ENCODE measurements at regions not wholly inside any gene's neighbourhood (a gene's known extent, or its start where the extent isn't known, plus 50 kb on each side); places are given as distances from the start of the nearest gene placed in this dataset.
"Not testable (repeated sequence)": the region's sequence is repeated elsewhere in the genome, so short reads cannot be mapped to it uniquely, and the experiment has no call there.

DNA sequence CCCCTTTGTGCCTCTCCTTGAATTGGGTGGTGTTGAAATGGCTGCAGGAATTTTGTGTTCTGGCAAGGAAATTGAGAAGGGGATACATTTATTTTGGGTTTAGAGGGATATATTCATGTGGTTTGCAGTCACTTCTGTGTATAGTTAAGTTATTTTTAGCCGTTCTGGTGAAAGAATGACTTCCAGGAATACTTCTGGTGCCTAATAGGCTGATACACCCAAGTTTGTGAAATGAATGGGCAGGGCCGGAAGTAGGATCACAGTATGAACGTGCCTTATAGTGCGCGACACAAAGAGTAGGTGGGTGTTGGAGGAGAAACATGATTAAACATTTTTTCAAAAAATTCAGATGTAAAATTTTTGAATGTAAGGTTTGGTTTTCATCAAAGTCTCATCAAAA is 168.6 kb upstream of the ATP5MC3 start:
- no peak overlapping the region for H3K27ac ChIP-seq (ENCODE audit: low read depth in 1 of 3, low read length in 2 of 3)
- peaks cover 0 to 4% of the 10 kb centered on the region in 2 donors for H3K9me3 ChIP-seq (ENCODE audit: control insufficient read depth in 2 of 2, insufficient read depth in 1 of 2, low read depth in 1 of 2, low read length in 1 of 2)
- no peak overlapping the region for H3K4me3 ChIP-seq (ENCODE audit: low read depth in 1 of 3, low read length in 3 of 3)
- FAIRE-seq = no peak
- DNase-seq = no peak
- no peaks in the 10 kb centered on the region for H3K4me1 ChIP-seq (ENCODE audit: control insufficient read depth in 3 of 3, insufficient read depth in 2 of 3, low read depth in 1 of 3, low read length in 2 of 3)
- 70 to 87% (median 77%) methylated on average over 5 of the region's 5 CpGs for WGBS, 3 donors
- H3K27me3 ChIP-seq (ENCODE audit: control insufficient read depth in 3 of 3, insufficient read depth in 3 of 3, low read length in 3 of 3) = no peaks in the 10 kb centered on the region
- H3K36me3 ChIP-seq (ENCODE audit: control insufficient read depth in 3 of 3, insufficient read depth in 2 of 3, low read depth in 1 of 3, low read length in 3 of 3) = no peaks in the 10 kb centered on the region

DNA sequence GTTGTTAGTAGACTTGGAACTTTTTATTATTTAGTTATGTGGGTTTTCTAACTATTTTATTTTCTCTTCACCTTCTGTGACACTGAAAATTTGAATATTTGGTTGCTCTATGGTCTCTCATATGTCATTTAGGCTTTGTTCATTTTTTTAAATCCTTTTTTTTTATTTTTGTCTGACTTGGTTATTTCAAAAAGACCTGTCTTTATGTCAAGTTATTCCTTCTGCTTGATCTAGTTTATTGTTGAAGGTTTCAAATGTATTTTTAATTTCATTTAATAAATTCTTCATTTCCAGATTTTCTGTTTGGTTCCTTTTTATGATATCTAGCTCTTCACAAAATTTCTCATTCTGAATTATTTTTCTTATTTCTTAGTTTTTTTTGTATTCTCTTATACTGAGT is 160.6 kb upstream of the ATP5MC3 start:
- Histone ChIP-seq H3K36me3 (ENCODE audit: control insufficient read depth in 3 of 3, insufficient read depth in 2 of 3, low read depth in 1 of 3, low read length in 3 of 3) (no peaks in the 10 kb centered on the region), H3K27me3 (ENCODE audit: control insufficient read depth in 3 of 3, insufficient read depth in 3 of 3, low read length in 3 of 3) (peaks cover 0 to 2% (median 0%) of the 10 kb centered on the region in 3 donors), H3K9me3 (ENCODE audit: control insufficient read depth in 2 of 2, insufficient read depth in 1 of 2, low read depth in 1 of 2, low read length in 1 of 2) (peaks cover 0 to 27% of the 10 kb centered on the region in 2 donors), H3K27ac (ENCODE audit: low read depth in 1 of 3, low read length in 2 of 3) (no peak overlapping the region), H3K4me1 (ENCODE audit: control insufficient read depth in 3 of 3, insufficient read depth in 2 of 3, low read depth in 1 of 3, low read length in 2 of 3) (no peaks in the 10 kb centered on the region), H3K4me3 (ENCODE audit: low read depth in 1 of 3, low read length in 3 of 3) (no peak overlapping the region)
- DNase-seq = no peak
- no peak for FAIRE-seq

DNA sequence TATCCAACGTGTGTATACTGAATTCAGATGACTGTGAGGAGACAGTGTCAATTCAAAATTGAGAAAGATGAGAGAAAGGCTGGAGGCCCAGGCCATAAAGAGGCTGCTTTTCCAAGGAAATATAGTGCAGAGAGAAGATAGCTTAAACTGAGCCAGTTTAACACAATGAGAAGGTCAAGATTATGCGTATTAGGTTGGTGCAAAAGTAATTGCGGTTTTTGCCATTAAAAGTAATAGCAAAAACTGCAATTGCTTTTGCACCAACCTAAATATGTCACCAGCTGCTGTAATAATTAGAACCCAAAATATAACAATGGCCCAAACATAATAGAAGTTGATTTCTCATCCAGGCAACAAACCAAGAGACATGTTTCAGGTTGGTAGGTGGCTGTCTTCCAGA is 148.7 kb upstream of the ATP5MC3 start:
- peaks cover 0 to 7% of the 10 kb centered on the region in 2 donors for H3K9me3 ChIP-seq (ENCODE audit: control insufficient read depth in 2 of 2, insufficient read depth in 1 of 2, low read depth in 1 of 2, low read length in 1 of 2)
- WGBS, 3 donors = 85 to 94% (median 85%) methylated on average over 3 of the region's 3 CpGs
- H3K36me3 ChIP-seq (ENCODE audit: control insufficient read depth in 3 of 3, insufficient read depth in 2 of 3, low read depth in 1 of 3, low read length in 3 of 3) = no peaks in the 10 kb centered on the region
- H3K4me3 ChIP-seq (ENCODE audit: low read depth in 1 of 3, low read length in 3 of 3) = no peak overlapping the region
- no peak for FAIRE-seq
- no peak overlapping the region for H3K27ac ChIP-seq (ENCODE audit: low read depth in 1 of 3, low read length in 2 of 3)
- DNase-seq = no peak
- H3K27me3 ChIP-seq (ENCODE audit: control insufficient read depth in 3 of 3, insufficient read depth in 3 of 3, low read length in 3 of 3) = no peaks in the 10 kb centered on the region
- H3K4me1 ChIP-seq (ENCODE audit: control insufficient read depth in 3 of 3, insufficient read depth in 2 of 3, low read depth in 1 of 3, low read length in 2 of 3) = no peaks in the 10 kb centered on the region

DNA sequence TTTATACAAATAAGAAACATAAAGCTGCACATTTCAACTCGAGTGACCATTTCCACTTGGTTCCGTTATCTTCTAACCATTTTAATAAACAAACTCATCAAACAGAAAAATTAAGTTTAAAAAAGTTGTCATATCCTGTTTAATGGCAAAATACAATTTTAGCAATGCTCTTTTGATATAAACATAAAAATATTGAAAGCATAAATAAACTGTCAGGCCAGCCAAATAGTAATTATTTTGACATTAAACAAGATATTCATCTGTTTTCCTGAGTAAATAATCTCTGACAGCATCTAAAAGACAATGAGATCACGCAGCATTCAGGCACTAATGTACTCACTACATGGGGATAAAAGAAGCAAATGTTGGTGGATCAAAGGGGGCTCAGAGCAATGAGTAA is 145.3 kb upstream of the ATP5MC3 start:
- Histone ChIP-seq H3K9me3 (ENCODE audit: control insufficient read depth in 2 of 2, insufficient read depth in 1 of 2, low read depth in 1 of 2, low read length in 1 of 2) (peaks cover 0 to 10% of the 10 kb centered on the region in 2 donors), H3K27me3 (ENCODE audit: control insufficient read depth in 3 of 3, insufficient read depth in 3 of 3, low read length in 3 of 3) (no peaks in the 10 kb centered on the region), H3K4me3 (ENCODE audit: low read depth in 1 of 3, low read length in 3 of 3) (no peak overlapping the region), H3K27ac (ENCODE audit: low read depth in 1 of 3, low read length in 2 of 3) (no peak overlapping the region), H3K4me1 (ENCODE audit: control insufficient read depth in 3 of 3, insufficient read depth in 2 of 3, low read depth in 1 of 3, low read length in 2 of 3) (no peaks in the 10 kb centered on the region), H3K36me3 (ENCODE audit: control insufficient read depth in 3 of 3, insufficient read depth in 2 of 3, low read depth in 1 of 3, low read length in 3 of 3) (no peaks in the 10 kb centered on the region)
- FAIRE-seq (no peak), DNase-seq (no peak)
- WGBS, 3 donors = 61 to 83% (median 76%) methylated on average over 3 of the region's 3 CpGs

DNA sequence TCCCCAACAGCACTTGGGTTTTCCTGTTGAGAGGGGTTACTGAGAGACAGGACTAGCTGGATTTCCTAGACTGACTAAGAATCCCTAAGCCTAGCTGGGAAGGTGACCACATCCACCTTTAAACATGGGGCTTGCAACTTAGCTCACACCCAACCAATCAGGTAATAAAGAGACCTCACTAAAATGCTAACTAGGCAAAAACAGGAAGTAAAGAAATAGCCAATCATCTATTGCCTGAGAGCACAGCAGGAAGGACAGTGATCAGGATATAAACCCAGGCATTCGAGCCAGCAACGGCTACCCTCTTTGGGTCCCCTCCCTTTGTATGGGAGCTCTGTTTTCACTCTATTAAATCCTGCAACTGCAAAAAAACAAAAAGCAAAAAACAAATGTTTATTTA is 144.7 kb upstream of the ATP5MC3 start:
- H3K36me3 ChIP-seq (ENCODE audit: control insufficient read depth in 3 of 3, insufficient read depth in 2 of 3, low read depth in 1 of 3, low read length in 3 of 3); DNase-seq; H3K27ac ChIP-seq (ENCODE audit: low read depth in 1 of 3, low read length in 2 of 3); FAIRE-seq; H3K4me3 ChIP-seq (ENCODE audit: low read depth in 1 of 3, low read length in 3 of 3); H3K27me3 ChIP-seq (ENCODE audit: control insufficient read depth in 3 of 3, insufficient read depth in 3 of 3, low read length in 3 of 3); H3K4me1 ChIP-seq (ENCODE audit: control insufficient read depth in 3 of 3, insufficient read depth in 2 of 3, low read depth in 1 of 3, low read length in 2 of 3); H3K9me3 ChIP-seq (ENCODE audit: control insufficient read depth in 2 of 2, insufficient read depth in 1 of 2, low read depth in 1 of 2, low read length in 1 of 2): not testable (repeated sequence)
- 68 to 96% (median 90%) methylated on average over 2 of the region's 2 CpGs for WGBS, 3 donors

DNA sequence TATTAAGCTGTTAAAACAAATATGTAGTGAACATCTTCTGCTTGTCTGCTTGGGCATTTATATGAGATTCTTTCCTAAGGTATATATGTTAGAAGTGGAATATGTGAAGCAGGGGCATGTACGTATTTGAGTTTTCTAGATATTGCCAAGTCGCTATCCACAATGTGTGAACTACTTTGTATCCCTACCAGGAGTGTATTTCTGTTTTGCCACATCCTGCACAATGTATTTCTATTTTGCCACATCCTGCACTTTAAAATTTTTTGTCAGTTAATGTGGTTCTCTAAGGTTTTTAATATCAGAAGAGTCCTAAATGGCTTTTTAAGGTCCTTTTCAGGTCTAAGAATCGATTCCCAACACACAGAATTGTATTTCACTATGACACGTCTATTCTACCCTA is 141.7 kb upstream of the ATP5MC3 start:
- no peak overlapping the region for H3K4me3 ChIP-seq (ENCODE audit: low read depth in 1 of 3, low read length in 3 of 3)
- no peaks in the 10 kb centered on the region for H3K36me3 ChIP-seq (ENCODE audit: control insufficient read depth in 3 of 3, insufficient read depth in 2 of 3, low read depth in 1 of 3, low read length in 3 of 3)
- FAIRE-seq (no peak), DNase-seq (no peak)
- WGBS, 3 donors = 71 to 83% (median 72%) methylated on average over 4 of the region's 4 CpGs
- H3K27me3 ChIP-seq (ENCODE audit: control insufficient read depth in 3 of 3, insufficient read depth in 3 of 3, low read length in 3 of 3) = peaks cover 0 to 2% (median 0%) of the 10 kb centered on the region in 3 donors
- peaks cover 0 to 10% of the 10 kb centered on the region in 2 donors for H3K9me3 ChIP-seq (ENCODE audit: control insufficient read depth in 2 of 2, insufficient read depth in 1 of 2, low read depth in 1 of 2, low read length in 1 of 2)
- no peak overlapping the region for H3K27ac ChIP-seq (ENCODE audit: low read depth in 1 of 3, low read length in 2 of 3)
- H3K4me1 ChIP-seq (ENCODE audit: control insufficient read depth in 3 of 3, insufficient read depth in 2 of 3, low read depth in 1 of 3, low read length in 2 of 3) = no peaks in the 10 kb centered on the region

DNA sequence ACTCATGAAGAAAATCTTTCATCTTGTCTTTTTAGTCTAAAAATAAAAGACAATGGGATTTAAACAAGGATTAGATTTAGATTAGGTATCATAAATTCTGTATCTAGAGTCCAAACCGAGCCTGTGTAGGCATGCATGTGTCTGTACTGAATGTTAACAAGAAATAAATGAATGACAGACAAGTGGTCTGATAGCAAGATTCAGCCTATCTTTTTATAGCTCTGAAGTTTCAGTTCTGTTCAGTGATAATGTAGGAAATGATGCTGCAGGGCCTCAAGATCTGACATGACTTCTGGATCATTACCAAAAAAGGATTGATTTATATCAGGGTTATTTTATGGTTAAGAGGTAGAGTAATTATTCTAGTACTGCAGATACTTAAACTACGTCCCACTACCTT is 137.0 kb upstream of the ATP5MC3 start:
- H3K9me3 ChIP-seq (ENCODE audit: control insufficient read depth in 2 of 2, insufficient read depth in 1 of 2, low read depth in 1 of 2, low read length in 1 of 2) = no peaks in the 10 kb centered on the region
- DNase-seq = no peak
- no peak overlapping the region for H3K27ac ChIP-seq (ENCODE audit: low read depth in 1 of 3, low read length in 2 of 3)
- H3K36me3 ChIP-seq (ENCODE audit: control insufficient read depth in 3 of 3, insufficient read depth in 2 of 3, low read depth in 1 of 3, low read length in 3 of 3) = no peaks in the 10 kb centered on the region
- no peak overlapping the region for H3K4me3 ChIP-seq (ENCODE audit: low read depth in 1 of 3, low read length in 3 of 3)
- no peak for FAIRE-seq
- H3K27me3 ChIP-seq (ENCODE audit: control insufficient read depth in 3 of 3, insufficient read depth in 3 of 3, low read length in 3 of 3) = peaks cover 0 to 2% (median 0%) of the 10 kb centered on the region in 3 donors
- 25 to 52% (median 34%) methylated on average over 2 of the region's 2 CpGs for WGBS, 3 donors
- H3K4me1 ChIP-seq (ENCODE audit: control insufficient read depth in 3 of 3, insufficient read depth in 2 of 3, low read depth in 1 of 3, low read length in 2 of 3) = no peaks in the 10 kb centered on the region

DNA sequence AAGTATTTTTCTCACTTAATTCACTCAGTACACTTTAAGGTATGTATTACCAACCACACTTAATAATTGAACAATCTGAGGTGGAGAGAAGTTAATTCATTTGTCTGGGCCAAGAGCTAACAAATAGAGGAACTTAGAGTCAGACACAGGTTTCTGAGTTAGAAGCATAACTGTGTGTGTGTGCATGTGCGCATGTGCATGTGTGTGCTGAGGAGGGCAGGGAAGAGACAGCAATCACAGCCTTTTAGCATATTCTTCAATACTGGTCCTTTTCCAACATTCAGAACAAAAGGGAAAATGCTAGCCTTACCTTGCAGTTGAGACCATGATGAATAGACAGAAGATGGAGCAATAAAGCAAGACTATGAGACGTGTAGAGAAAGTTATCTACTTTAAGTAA is 136.2 kb upstream of the ATP5MC3 start:
- no peaks in the 10 kb centered on the region for H3K4me1 ChIP-seq (ENCODE audit: control insufficient read depth in 3 of 3, insufficient read depth in 2 of 3, low read depth in 1 of 3, low read length in 2 of 3)
- H3K36me3 ChIP-seq (ENCODE audit: control insufficient read depth in 3 of 3, insufficient read depth in 2 of 3, low read depth in 1 of 3, low read length in 3 of 3) = no peaks in the 10 kb centered on the region
- FAIRE-seq (no peak), DNase-seq (no peak)
- no peaks in the 10 kb centered on the region for H3K9me3 ChIP-seq (ENCODE audit: control insufficient read depth in 2 of 2, insufficient read depth in 1 of 2, low read depth in 1 of 2, low read length in 1 of 2)
- H3K4me3 ChIP-seq (ENCODE audit: low read depth in 1 of 3, low read length in 3 of 3) = no peak overlapping the region
- no peak overlapping the region for H3K27ac ChIP-seq (ENCODE audit: low read depth in 1 of 3, low read length in 2 of 3)
- WGBS, 3 donors = 87 to 90% (median 88%) methylated on average over 2 of the region's 2 CpGs
- peaks cover 0 to 2% (median 0%) of the 10 kb centered on the region in 3 donors for H3K27me3 ChIP-seq (ENCODE audit: control insufficient read depth in 3 of 3, insufficient read depth in 3 of 3, low read length in 3 of 3)

DNA sequence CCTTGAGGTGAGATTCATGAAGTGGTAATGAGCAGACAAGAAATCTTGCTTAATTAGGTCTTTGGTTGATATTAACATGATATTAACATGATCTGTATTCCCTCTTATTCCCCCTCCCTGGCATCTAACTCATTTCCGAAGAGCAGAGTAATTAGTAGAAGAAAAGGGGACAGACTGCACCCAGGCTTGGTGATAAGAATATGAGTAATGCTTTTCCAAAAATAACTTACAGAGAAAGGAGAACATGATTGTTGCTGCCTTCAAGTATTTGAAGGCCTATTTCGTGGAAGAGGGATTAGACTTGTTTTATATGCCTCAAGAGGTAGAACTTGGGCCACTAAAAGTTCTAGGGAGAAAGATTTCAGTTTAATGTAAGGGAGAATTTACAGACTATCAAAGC is 130.6 kb upstream of the ATP5MC3 start:
- Histone ChIP-seq H3K27ac (ENCODE audit: low read depth in 1 of 3, low read length in 2 of 3) (no peak overlapping the region), H3K4me3 (ENCODE audit: low read depth in 1 of 3, low read length in 3 of 3) (no peak overlapping the region), H3K27me3 (ENCODE audit: control insufficient read depth in 3 of 3, insufficient read depth in 3 of 3, low read length in 3 of 3) (no peaks in the 10 kb centered on the region), H3K36me3 (ENCODE audit: control insufficient read depth in 3 of 3, insufficient read depth in 2 of 3, low read depth in 1 of 3, low read length in 3 of 3) (no peaks in the 10 kb centered on the region), H3K9me3 (ENCODE audit: control insufficient read depth in 2 of 2, insufficient read depth in 1 of 2, low read depth in 1 of 2, low read length in 1 of 2) (no peaks in the 10 kb centered on the region), H3K4me1 (ENCODE audit: control insufficient read depth in 3 of 3, insufficient read depth in 2 of 3, low read depth in 1 of 3, low read length in 2 of 3) (no peaks in the 10 kb centered on the region)
- FAIRE-seq (no peak), DNase-seq (no peak)
- 56 to 70% (median 59%) methylated on average over 2 of the region's 2 CpGs for WGBS, 3 donors

All from small intestine (tissue), 7 donors.